K562 (cell line): ENCODE measurements at regions not wholly inside any gene's neighbourhood (a gene's known extent, or its start where the extent isn't known, plus 50 kb on each side); places are given as distances from the start of the nearest gene placed in this dataset.

Experiments used
- FOXM1 ChIP-seq, 2 experiments: fragments of 450-650 bp in 1 of 2; sonication (generic) in 1 of 2; formaldehyde crosslinking in 1 of 2; IDR thresholded peaks; 2 replicates each; pipeline versions ENCODE4 v1.6.1 to v1.9.0; 2017 to 2022; ENCODE audit warnings: low read depth in 2 of 2, mild to moderate bottlenecking in 2 of 2, missing genetic modification reagents in 1 of 2, moderate library complexity in 1 of 2
- HMG20A ChIP-seq: fragments of 450-650 bp; formaldehyde crosslinking; conservative IDR thresholded peaks from 2 replicates; pipeline ENCODE4 v1.4.0; 2020; ENCODE audit warnings: mild to moderate bottlenecking, mixed read lengths
- YY1 ChIP-seq, 3 experiments: IDR thresholded peaks; 2 replicates each; pipeline ENCODE4 v1.6.1; 2011; ENCODE audit warnings: low read length in 2 of 3, mild to moderate bottlenecking in 2 of 3, moderate library complexity in 2 of 3, borderline replicate concordance in 1 of 3, control low read depth in 1 of 3, low read depth in 1 of 3; ENCODE audit not compliant: insufficient read depth in 3 of 3, insufficient replicate concordance in 2 of 3, control insufficient read depth in 1 of 3, insufficient read length in 1 of 3; ENCODE audit errors: extremely low read depth in 1 of 3

- TF ChIP-seq HMG20A (no peak), FOXM1 (IDR thresholded peaks at IDR 0.05; ENCODE audit: low read depth) (no peak), FOXM1 (CRISPR knock-in tag; IDR thresholded peaks at IDR 0.05; ENCODE audit: low read depth) (no peak), YY1 (IDR thresholded peaks at IDR 0.05; ENCODE audit: borderline replicate concordance in 1 of 3, control insufficient read depth in 1 of 3, extremely low read depth in 1 of 3, insufficient read depth in 3 of 3, insufficient read length in 1 of 3, insufficient replicate concordance in 2 of 3, low read depth in 1 of 3, low read length in 2 of 3) (no peak)
These were observed 167.1 kb upstream of the DOK6 start for GRCh38 chr18:69233465-69234054.
